ENCODE measurements at regions not wholly inside any gene's neighbourhood (a gene's known extent, or its start where the extent isn't known, plus 50 kb on each side); places are given as distances from the start of the nearest gene placed in this dataset.

DNA sequence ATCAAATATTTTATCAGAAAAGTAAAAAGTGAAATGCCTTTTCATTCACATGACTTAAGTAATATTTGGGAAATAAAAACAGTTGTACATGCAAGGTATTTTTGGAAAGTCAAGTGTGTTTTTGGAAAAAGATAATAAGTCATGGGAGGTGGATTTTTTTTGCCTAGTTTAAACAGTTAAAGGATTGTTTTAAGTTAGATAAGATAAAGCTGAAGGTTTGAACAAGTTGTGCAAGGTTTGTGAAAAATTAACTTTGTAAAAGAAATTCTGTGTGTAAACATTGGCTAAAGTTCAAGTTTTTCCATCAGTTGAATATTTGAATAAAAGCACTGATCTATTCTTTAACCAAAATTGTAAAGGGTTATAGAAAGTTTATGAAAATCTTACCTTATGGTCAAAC, 207.9 kb upstream of the RGPD4 start:
- no peaks in the 10 kb centered on the region for H3K27me3 Mint-ChIP-seq (ENCODE audit: insufficient read depth, unreplicated experiment)
- Histone ChIP-seq H3K36me3 (ENCODE audit: control insufficient read depth, insufficient read depth, low read length) (no peaks in the 10 kb centered on the region), H3K27me3 (replicated peaks; ENCODE audit: control insufficient read depth, insufficient read depth, low read length) (no peaks in the 10 kb centered on the region), H3K4me1 (0 out of 2 replicates have a peak, but pooled peaks cover 7% of the 10 kb centered on the region), H3K4me3 (ENCODE audit: low read depth, low read length) (no peak overlapping the region), H3K9me3 (no peaks in the 10 kb centered on the region; the same call in none of the 2 replicates)
- intact Hi-C loops (cut with micrococcal nuclease; ENCODE audit: unreplicated experiment), result loop anchor here (10.0 kb wide), 1 partner anchor 1264 kb away; no protein-coding TSS in a partner anchor
- TF ChIP-seq, protein P1, sequence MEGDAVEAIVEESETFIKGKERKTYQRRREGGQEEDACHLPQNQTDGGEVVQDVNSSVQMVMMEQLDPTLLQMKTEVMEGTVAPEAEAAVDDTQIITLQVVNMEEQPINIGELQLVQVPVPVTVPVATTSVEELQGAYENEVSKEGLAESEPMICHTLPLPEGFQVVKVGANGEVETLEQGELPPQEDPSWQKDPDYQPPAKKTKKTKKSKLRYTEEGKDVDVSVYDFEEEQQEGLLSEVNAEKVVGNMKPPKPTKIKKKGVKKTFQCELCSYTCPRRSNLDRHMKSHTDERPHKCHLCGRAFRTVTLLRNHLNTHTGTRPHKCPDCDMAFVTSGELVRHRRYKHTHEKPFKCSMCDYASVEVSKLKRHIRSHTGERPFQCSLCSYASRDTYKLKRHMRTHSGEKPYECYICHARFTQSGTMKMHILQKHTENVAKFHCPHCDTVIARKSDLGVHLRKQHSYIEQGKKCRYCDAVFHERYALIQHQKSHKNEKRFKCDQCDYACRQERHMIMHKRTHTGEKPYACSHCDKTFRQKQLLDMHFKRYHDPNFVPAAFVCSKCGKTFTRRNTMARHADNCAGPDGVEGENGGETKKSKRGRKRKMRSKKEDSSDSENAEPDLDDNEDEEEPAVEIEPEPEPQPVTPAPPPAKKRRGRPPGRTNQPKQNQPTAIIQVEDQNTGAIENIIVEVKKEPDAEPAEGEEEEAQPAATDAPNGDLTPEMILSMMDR (IDR thresholded peaks at IDR 0.05; ENCODE audit: insufficient read depth in 1 of 2, low read depth in 1 of 2, low read length in 1 of 2, severe bottlenecking in 1 of 2, unreplicated experiment in 1 of 2), result no peak
- POLR2A ChIA-PET, result no interaction called here
- no peak for DNase-seq
- no peak overlapping the region for H3K27ac Mint-ChIP-seq (ENCODE audit: unreplicated experiment)
- H3K4me3 Mint-ChIP-seq (ENCODE audit: unreplicated experiment), result no peak overlapping the region
- no peaks in the 10 kb centered on the region for H3K4me1 Mint-ChIP-seq (ENCODE audit: low read depth, unreplicated experiment)
- H3K9me3 Mint-ChIP-seq (ENCODE audit: unreplicated experiment), result peaks cover 24% of the 10 kb centered on the region
- CTCF ChIA-PET, result no interaction called here
- H3K36me3 Mint-ChIP-seq (ENCODE audit: insufficient read depth, unreplicated experiment), result no peaks in the 10 kb centered on the region
- no TSS peak for BruUV-seq (replicated peaks)

DNA sequence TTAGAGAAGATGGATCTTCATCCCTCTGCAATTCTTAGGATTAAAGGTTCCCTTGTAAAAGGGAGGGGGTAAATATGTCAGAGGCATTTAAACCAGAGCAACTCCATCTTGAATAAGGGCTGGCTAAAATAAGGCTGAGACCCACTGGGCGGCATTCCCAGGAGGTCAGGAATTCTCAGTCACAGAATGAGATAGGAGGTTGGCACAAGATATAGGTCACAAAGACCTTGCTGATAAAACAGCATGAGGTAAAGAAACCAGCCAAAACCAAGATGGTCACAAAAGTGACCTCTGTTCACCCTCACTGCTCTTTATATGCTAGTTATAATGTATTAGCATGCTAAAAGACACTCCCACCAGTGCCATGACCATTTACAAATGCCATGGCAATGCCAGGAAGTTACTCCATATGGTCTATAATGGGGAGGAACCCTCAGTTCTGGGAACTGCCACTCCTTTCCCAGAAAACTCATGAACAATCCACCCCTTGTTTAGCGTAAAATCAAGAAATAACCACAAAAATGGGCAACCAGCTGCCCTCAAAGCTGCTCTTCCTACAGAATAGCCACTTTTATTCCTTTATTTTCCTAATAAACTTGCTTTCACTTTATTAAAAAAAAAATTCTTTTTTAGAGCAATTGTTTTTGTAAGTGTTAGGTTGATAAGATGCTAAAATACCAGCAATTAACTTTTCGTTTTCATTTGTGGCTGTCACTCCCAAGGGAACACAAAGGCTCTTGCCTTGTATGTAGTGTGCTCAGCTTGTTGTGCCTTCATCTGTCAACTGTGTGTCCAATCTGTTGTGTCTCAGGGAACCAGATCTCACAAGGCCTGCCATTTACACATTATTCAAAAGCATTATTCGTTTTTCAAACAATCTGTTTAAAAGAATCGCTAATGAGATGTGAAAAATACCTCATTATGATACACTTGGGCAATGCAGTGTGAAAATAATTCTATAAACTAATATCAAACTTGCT, 205.2 kb upstream of the RGPD4 start:
- Mint-ChIP-seq H3K36me3 (ENCODE audit: insufficient read depth, unreplicated experiment) (no peaks in the 10 kb centered on the region), H3K9me3 (ENCODE audit: unreplicated experiment) (peaks cover 32% of the 10 kb centered on the region), H3K27me3 (ENCODE audit: insufficient read depth, unreplicated experiment) (no peaks in the 10 kb centered on the region), H3K27ac (ENCODE audit: unreplicated experiment) (no peak overlapping the region), H3K4me1 (ENCODE audit: low read depth, unreplicated experiment) (no peaks in the 10 kb centered on the region), H3K4me3 (ENCODE audit: unreplicated experiment) (no peak overlapping the region)
- H3K36me3 ChIP-seq (ENCODE audit: control insufficient read depth, insufficient read depth, low read length), result no peaks in the 10 kb centered on the region
- BruUV-seq (replicated peaks), result no TSS peak
- ChIA-PET CTCF (no interaction called here), POLR2A (no interaction called here)
- peaks cover 2% of the 10 kb centered on the region for H3K9me3 ChIP-seq
- intact Hi-C loops (cut with micrococcal nuclease; ENCODE audit: unreplicated experiment), result no loop called here
- H3K4me3 ChIP-seq (ENCODE audit: low read depth, low read length), result no peak overlapping the region
- H3K4me1 ChIP-seq, result 0 out of 2 replicates have a peak, but pooled peaks cover 7% of the 10 kb centered on the region
- DNase-seq, result no peak
- H3K27me3 ChIP-seq (replicated peaks; ENCODE audit: control insufficient read depth, insufficient read depth, low read length), result no peaks in the 10 kb centered on the region
- TF ChIP-seq, protein P1 (IDR thresholded peaks at IDR 0.05; ENCODE audit: insufficient read depth in 1 of 2, low read depth in 1 of 2, low read length in 1 of 2, severe bottlenecking in 1 of 2, unreplicated experiment in 1 of 2), result no peak

DNA sequence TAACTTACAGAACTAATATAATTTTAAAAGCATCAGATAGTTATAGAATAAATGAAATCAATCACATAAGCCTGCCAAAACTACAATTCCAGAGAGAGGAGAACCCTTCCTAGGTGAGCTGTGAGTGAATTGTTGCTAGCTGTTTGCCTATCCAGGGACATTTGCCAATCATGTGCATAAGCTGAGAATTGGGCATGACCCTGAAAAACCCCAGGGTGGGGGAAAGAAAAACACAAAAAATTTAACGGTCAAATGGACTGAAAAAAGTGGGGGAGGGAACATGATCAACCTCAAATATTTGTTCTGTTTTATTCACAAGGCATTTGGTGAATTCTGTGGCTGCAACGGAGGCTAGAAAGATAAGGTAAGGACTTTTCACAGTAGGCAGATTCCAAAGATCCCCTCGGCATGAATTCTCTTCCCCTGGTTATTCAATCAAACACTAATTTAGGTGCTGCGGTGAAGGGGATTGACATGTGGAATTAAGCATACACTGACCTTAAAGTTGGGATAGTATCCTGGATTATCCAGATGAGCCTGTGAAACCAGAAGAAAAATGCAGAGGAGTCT, 203.9 kb upstream of the RGPD4 start:
- Histone ChIP-seq H3K4me3 (ENCODE audit: low read depth, low read length) (no peak overlapping the region), H3K4me1 (0 out of 2 replicates have a peak, but pooled peaks cover 7% of the 10 kb centered on the region), H3K9me3 (peaks cover 5% of the 10 kb centered on the region), H3K36me3 (ENCODE audit: control insufficient read depth, insufficient read depth, low read length) (no peaks in the 10 kb centered on the region), H3K27me3 (replicated peaks; ENCODE audit: control insufficient read depth, insufficient read depth, low read length) (no peaks in the 10 kb centered on the region)
- no peak overlapping the region for H3K4me3 Mint-ChIP-seq (ENCODE audit: unreplicated experiment)
- no peaks in the 10 kb centered on the region for H3K27me3 Mint-ChIP-seq (ENCODE audit: insufficient read depth, unreplicated experiment)
- H3K36me3 Mint-ChIP-seq (ENCODE audit: insufficient read depth, unreplicated experiment), result no peaks in the 10 kb centered on the region
- TF ChIP-seq, protein P1 (IDR thresholded peaks at IDR 0.05; ENCODE audit: insufficient read depth in 1 of 2, low read depth in 1 of 2, low read length in 1 of 2, severe bottlenecking in 1 of 2, unreplicated experiment in 1 of 2), result no peak
- ChIA-PET POLR2A (no interaction called here), CTCF (no interaction called here)
- H3K9me3 Mint-ChIP-seq (ENCODE audit: unreplicated experiment), result peaks cover 37% of the 10 kb centered on the region
- BruUV-seq (replicated peaks), result no TSS peak
- DNase-seq, result no peak
- H3K4me1 Mint-ChIP-seq (ENCODE audit: low read depth, unreplicated experiment), result no peaks in the 10 kb centered on the region
- H3K27ac Mint-ChIP-seq (ENCODE audit: unreplicated experiment), result no peak overlapping the region
- intact Hi-C loops (cut with micrococcal nuclease; ENCODE audit: unreplicated experiment), result no loop called here
